Large intestine (tissue), 3 donors: ENCODE measurements at regions not wholly inside any gene's neighbourhood (a gene's known extent, or its start where the extent isn't known, plus 50 kb on each side); places are given as distances from the start of the nearest gene placed in this dataset.
A peak's percentile ranks its signal among the peaks of the same experiment; 100 is the strongest.

ENCODE experiments used
- DNase-seq, 2 donors: peaks; one replicate each; pipeline versions ENCODE4 v3.0.0 to v3.0.0-alpha.2; 2013
- H3K27ac ChIP-seq: one replicate; pipeline ENCODE4 v1.5.1; 2013; ENCODE audit warnings: low read length
- H3K27me3 ChIP-seq: 2 replicates; pipeline ENCODE4 v1.6.1; 2013; ENCODE audit warnings: low read length; ENCODE audit not compliant: control insufficient read depth, insufficient read depth
- H3K36me3 ChIP-seq: 2 replicates; pipeline ENCODE4 v1.6.1; 2013; ENCODE audit warnings: low read length; ENCODE audit not compliant: control insufficient read depth, insufficient read depth
- H3K4me1 ChIP-seq: one replicate; pipeline ENCODE4 v1.6.1; 2013; ENCODE audit warnings: low read length; ENCODE audit not compliant: control insufficient read depth, insufficient read depth
- H3K4me3 ChIP-seq: one replicate; pipeline ENCODE4 v1.5.1; 2013; ENCODE audit warnings: low read length
- H3K9me3 ChIP-seq: one replicate; pipeline ENCODE4 v1.6.1; 2013; ENCODE audit warnings: mild to moderate bottlenecking, low read depth, low read length, moderate library complexity; ENCODE audit not compliant: control insufficient read depth
- WGBS: methylation state at CpG from one replicate; pipeline ENCODE4 v1.1.5; 2013; ENCODE audit warnings: low lambda C conversion rate; ENCODE audit not compliant: insufficient coverage; 5-methylcytosine and 5-hydroxymethylcytosine counted together

GRCh38 chr13:103451656-103452055 lies 385.4 kb upstream of the SLC10A2 start:
- no peak for DNase-seq
- no peaks in the 10 kb centered on the region for H3K27me3 ChIP-seq
- no peak overlapping the region for H3K27ac ChIP-seq
- H3K9me3 ChIP-seq = no peaks in the 10 kb centered on the region
- H3K36me3 ChIP-seq = no peaks in the 10 kb centered on the region
- WGBS = no CpG with 5 or more reads among the region's 2 CpGs
- no peaks in the 10 kb centered on the region for H3K4me1 ChIP-seq
- H3K4me3 ChIP-seq = no peak overlapping the region

GRCh38 chr13:103443604-103444003 lies 377.4 kb upstream of the SLC10A2 start:
- no peaks in the 10 kb centered on the region for H3K27me3 ChIP-seq
- H3K27ac ChIP-seq = no peak overlapping the region
- DNase-seq = no peak
- WGBS = no CpG with 5 or more reads among the region's 4 CpGs
- no peak overlapping the region for H3K4me3 ChIP-seq
- H3K9me3 ChIP-seq = no peaks in the 10 kb centered on the region
- no peaks in the 10 kb centered on the region for H3K36me3 ChIP-seq
- H3K4me1 ChIP-seq = no peaks in the 10 kb centered on the region

GRCh38 chr13:103437651-103438050 lies 371.4 kb upstream of the SLC10A2 start:
- Histone ChIP-seq H3K4me3 (no peak overlapping the region), H3K27ac (no peak overlapping the region), H3K9me3 (no peaks in the 10 kb centered on the region), H3K36me3 (no peaks in the 10 kb centered on the region), H3K4me1 (peaks cover 3% of the 10 kb centered on the region), H3K27me3 (no peaks in the 10 kb centered on the region)
- no peak for DNase-seq
- WGBS = no CpG with 5 or more reads among the region's 1 CpG

- WGBS = no CpG with 5 or more reads among the region's 10 CpGs
- Histone ChIP-seq H3K27me3 (no peaks in the 10 kb centered on the region), H3K4me1 (peaks cover 3% of the 10 kb centered on the region), H3K9me3 (no peaks in the 10 kb centered on the region), H3K4me3 (no peak overlapping the region), H3K36me3 (no peaks in the 10 kb centered on the region), H3K27ac (no peak overlapping the region)
- no peak for DNase-seq
These were observed 369.9 kb upstream of the SLC10A2 start for GRCh38 chr13:103436057-103436654.

GRCh38 chr13:103431856-103432255 lies 365.6 kb upstream of the SLC10A2 start:
- Histone ChIP-seq H3K36me3 (no peaks in the 10 kb centered on the region), H3K4me1 (peaks cover under 1% of the 10 kb centered on the region), H3K4me3 (no peak overlapping the region), H3K9me3 (no peaks in the 10 kb centered on the region), H3K27me3 (no peaks in the 10 kb centered on the region), H3K27ac (no peak overlapping the region)
- 100% methylated on average over 2 of the region's 3 CpGs for WGBS
- DNase-seq = no peak

- H3K27ac ChIP-seq = no peak overlapping the region
- DNase-seq = no peak
- WGBS = no CpG with 5 or more reads among the region's 4 CpGs
- no peaks in the 10 kb centered on the region for H3K36me3 ChIP-seq
- H3K9me3 ChIP-seq = no peaks in the 10 kb centered on the region
- no peak overlapping the region for H3K4me3 ChIP-seq
- H3K27me3 ChIP-seq = no peaks in the 10 kb centered on the region
- no peaks in the 10 kb centered on the region for H3K4me1 ChIP-seq
These were observed 364.2 kb upstream of the SLC10A2 start for GRCh38 chr13:103430368-103430767.

- Histone ChIP-seq H3K27me3 (no peaks in the 10 kb centered on the region), H3K9me3 (no peaks in the 10 kb centered on the region), H3K27ac (no peak overlapping the region), H3K4me1 (no peaks in the 10 kb centered on the region), H3K4me3 (no peak overlapping the region), H3K36me3 (no peaks in the 10 kb centered on the region)
- DNase-seq = no peak
- 83% methylated on average over 1 of the region's 4 CpGs for WGBS
These were observed 343.8 kb upstream of the SLC10A2 start for GRCh38 chr13:103410002-103410401.

GRCh38 chr13:103406967-103407366 lies 340.8 kb upstream of the SLC10A2 start:
- Histone ChIP-seq H3K4me3 (no peak overlapping the region), H3K36me3 (no peaks in the 10 kb centered on the region), H3K27me3 (no peaks in the 10 kb centered on the region), H3K4me1 (peaks cover 9% of the 10 kb centered on the region), H3K27ac (no peak overlapping the region), H3K9me3 (no peaks in the 10 kb centered on the region)
- WGBS = 73% methylated on average over 4 of the region's 5 CpGs
- DNase-seq = no peak

GRCh38 chr13:103405297-103405696 lies 339.1 kb upstream of the SLC10A2 start:
- Histone ChIP-seq H3K27me3 (no peaks in the 10 kb centered on the region), H3K4me3 (no peak overlapping the region), H3K9me3 (no peaks in the 10 kb centered on the region), H3K27ac (no peak overlapping the region), H3K4me1 (peaks cover 9% of the 10 kb centered on the region), H3K36me3 (no peaks in the 10 kb centered on the region)
- no CpG with 5 or more reads among the region's 2 CpGs for WGBS
- no peak for DNase-seq

GRCh38 chr13:103403814-103404213 lies 337.6 kb upstream of the SLC10A2 start:
- no peak overlapping the region for H3K27ac ChIP-seq

GRCh38 chr13:103403148-103403740 lies 337.0 kb upstream of the SLC10A2 start:
- H3K27me3 ChIP-seq = no peaks in the 10 kb centered on the region
- H3K4me3 ChIP-seq = no peak overlapping the region
- H3K27ac ChIP-seq = peak overlapping the region; percentile 51
- no peaks in the 10 kb centered on the region for H3K36me3 ChIP-seq
- peak; percentile 56 to 79 for DNase-seq
- 100% methylated on average over 1 of the region's 4 CpGs for WGBS
- peaks cover 6% of the 10 kb centered on the region for H3K9me3 ChIP-seq
- H3K4me1 ChIP-seq = peaks cover 11% of the 10 kb centered on the region

More at GRCh38 chr13:103403814-103404213, 337.6 kb upstream of the SLC10A2 start:
- Histone ChIP-seq H3K4me1 (peaks cover 9% of the 10 kb centered on the region), H3K36me3 (no peaks in the 10 kb centered on the region), H3K4me3 (no peak overlapping the region), H3K27me3 (no peaks in the 10 kb centered on the region), H3K9me3 (peaks cover under 1% of the 10 kb centered on the region)
- DNase-seq = no peak
- WGBS = no CpG with 5 or more reads among the region's 1 CpG
